Sigmoid colon (tissue), 4 donors: ENCODE measurements at regions not wholly inside any gene's neighbourhood (a gene's known extent, or its start where the extent isn't known, plus 50 kb on each side); places are given as distances from the start of the nearest gene placed in this dataset.

Experiments
- EP300 ChIP-seq, 4 donors: sonication (generic); formaldehyde crosslinking; IDR thresholded peaks; one replicate each; pipeline ENCODE4 v1.6.1; 2017; ENCODE audit warnings: antibody characterized with exemption in 4 of 4
- POLR2A ChIP-seq, 2 donors: fragments of 450-650 bp; IDR thresholded peaks; one replicate each; pipeline ENCODE4 v1.6.1; 2016; ENCODE audit warnings: antibody characterized with exemption in 2 of 2, mild to moderate bottlenecking in 2 of 2, moderate library complexity in 2 of 2
- POLR2AphosphoS5 ChIP-seq, 4 donors: sonication (generic); formaldehyde crosslinking; IDR thresholded peaks; one replicate each; pipeline ENCODE4 v1.6.1; 2017; ENCODE audit warnings: antibody characterized with exemption in 4 of 4
- TF ChIP-seq, protein P1 (sequence below), 4 experiments: fragments of 450-650 bp in 3 of 4; fragments of 200-600 bp in 1 of 4; IDR thresholded peaks; one replicate each; pipeline ENCODE4 v1.5.1; 2016 to 2019; ENCODE audit warnings: antibody characterized with exemption in 4 of 4, mild to moderate bottlenecking in 3 of 4, moderate library complexity in 2 of 4

DNA sequence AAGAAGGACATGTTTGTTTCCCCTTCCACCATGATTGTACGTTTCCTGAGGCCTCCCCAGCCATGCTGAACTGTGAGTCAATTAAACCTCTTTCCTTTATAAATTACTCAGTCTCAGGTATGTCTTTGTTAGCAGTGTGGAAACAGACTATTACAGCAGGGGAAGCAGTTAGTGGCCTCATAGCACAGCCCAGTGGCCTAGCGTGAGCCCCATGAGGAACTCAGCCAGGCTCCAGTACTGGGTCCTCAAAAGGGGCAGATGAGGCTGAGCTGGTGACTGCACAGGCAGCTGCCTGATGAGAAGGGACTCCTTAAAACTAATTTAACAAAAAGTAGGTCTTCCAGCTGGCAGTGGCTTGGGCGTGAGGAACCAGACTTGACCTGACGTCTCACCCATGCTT, 399.9 kb downstream of the CDH26 start:
- TF ChIP-seq, protein P1, sequence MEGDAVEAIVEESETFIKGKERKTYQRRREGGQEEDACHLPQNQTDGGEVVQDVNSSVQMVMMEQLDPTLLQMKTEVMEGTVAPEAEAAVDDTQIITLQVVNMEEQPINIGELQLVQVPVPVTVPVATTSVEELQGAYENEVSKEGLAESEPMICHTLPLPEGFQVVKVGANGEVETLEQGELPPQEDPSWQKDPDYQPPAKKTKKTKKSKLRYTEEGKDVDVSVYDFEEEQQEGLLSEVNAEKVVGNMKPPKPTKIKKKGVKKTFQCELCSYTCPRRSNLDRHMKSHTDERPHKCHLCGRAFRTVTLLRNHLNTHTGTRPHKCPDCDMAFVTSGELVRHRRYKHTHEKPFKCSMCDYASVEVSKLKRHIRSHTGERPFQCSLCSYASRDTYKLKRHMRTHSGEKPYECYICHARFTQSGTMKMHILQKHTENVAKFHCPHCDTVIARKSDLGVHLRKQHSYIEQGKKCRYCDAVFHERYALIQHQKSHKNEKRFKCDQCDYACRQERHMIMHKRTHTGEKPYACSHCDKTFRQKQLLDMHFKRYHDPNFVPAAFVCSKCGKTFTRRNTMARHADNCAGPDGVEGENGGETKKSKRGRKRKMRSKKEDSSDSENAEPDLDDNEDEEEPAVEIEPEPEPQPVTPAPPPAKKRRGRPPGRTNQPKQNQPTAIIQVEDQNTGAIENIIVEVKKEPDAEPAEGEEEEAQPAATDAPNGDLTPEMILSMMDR (IDR thresholded peaks at IDR 0.05): no peak
- TF ChIP-seq POLR2A (IDR thresholded peaks at IDR 0.05) (no peak), POLR2AphosphoS5 (IDR thresholded peaks at IDR 0.05) (no peak), EP300 (IDR thresholded peaks at IDR 0.05) (no peak)
